ENCODE measurements at regions not wholly inside any gene's neighbourhood (a gene's known extent, or its start where the extent isn't known, plus 50 kb on each side); places are given as distances from the start of the nearest gene placed in this dataset.
"Not testable (repeated sequence)": the region's sequence is repeated elsewhere in the genome, so short reads cannot be mapped to it uniquely, and the experiment has no call there.

DNA sequence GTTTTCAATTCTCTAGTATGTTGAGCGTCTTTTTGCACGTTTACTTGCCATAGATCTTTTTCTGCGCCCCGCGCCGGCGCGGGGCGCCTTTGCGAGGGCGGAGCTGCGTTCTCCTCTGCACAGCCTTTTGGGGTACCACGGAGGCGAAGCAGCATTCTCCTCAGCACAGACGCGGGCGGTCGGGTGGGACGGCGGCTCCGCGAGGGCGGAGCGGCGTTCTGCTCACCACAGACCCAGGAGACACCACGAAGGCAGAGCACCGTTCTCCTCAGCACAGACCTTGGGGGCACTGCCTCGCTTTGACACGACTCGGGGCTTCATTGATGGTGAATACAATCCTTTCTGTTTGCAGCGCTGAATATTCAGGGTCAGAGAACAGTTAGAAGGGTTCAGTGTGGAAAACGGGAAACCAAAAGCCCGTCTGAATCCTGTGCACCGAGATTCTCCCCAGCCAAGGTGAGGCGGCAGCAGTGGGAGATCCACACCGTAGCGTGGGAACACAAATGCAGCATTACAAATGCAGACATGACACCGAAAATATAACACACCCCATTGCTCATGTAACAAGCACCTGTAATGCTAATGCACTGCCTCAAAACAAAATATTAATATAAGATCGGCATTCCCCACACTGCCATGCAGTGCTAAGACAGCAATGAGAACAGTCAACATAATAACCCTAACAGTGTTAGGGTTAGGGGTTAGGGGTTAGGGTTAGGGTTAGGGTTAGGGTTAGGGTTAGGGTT lies 190.7 kb upstream of the VIPR2 start:
- DNase-seq (ENCODE audit: low read depth), result not testable (repeated sequence)

GRCh38 chr7:159332854-159333479 lies 188.3 kb upstream of the VIPR2 start:
- not testable (repeated sequence) for DNase-seq (ENCODE audit: low read depth)

GRCh38 chr7:159331462-159331861 lies 186.8 kb upstream of the VIPR2 start:
- DNase-seq (ENCODE audit: low read depth), result no peak

DNA sequence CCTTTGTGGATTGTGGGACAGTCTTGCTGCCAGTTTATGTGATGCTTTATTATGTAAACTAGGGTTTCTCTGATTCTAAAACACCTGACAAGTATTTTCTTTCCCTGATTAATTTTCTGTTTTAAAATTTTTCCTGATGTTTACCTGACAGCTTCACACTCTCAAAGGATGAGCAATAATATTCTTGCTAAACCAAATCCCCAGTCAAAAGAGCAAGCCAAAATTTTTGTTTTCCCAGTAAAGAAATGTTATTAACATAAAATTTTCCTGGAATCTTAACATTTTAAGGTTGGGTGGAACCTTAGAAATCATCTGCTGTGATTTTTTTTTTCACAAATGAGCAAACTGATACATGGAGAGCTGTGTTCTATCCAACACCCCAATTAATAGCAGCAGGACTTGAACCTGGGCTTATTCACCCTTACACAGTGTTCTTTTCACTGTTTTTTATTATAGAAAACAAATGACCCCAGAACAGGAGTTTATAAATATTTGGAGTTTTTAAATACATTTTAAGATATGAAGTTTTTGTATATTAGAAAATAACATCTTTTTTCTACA lies 185.2 kb upstream of the VIPR2 start:
- DNase-seq (ENCODE audit: low read depth), result no peak

- no peak for DNase-seq (ENCODE audit: low read depth)
These were observed 183.4 kb upstream of the VIPR2 start for GRCh38 chr7:159328096-159328495.

DNA sequence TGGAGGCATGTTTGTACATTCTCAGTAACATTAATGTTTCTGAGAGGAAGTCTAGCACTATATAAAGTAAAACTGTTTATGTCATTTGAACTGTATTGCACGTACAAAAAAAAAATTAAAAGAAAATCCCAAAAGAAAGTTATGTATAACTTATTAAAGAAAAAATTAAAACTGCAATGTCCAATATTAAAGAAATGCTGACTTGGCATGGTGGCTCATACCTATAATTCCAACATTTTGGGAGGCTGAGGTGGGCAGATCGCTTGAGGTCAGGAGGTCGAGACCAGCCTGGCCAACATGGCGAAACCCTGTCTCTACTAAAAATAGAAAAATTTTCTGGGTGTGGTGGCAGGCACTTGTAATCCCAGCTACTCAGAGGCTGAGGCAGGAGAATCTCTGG lies 178.7 kb upstream of the VIPR2 start:
- no peak for DNase-seq (ENCODE audit: low read depth)

GRCh38 chr7:159321278-159321677 lies 176.6 kb upstream of the VIPR2 start:
- no peak for DNase-seq (ENCODE audit: low read depth)

- no peak for DNase-seq (ENCODE audit: low read depth)
These were observed 174.2 kb upstream of the VIPR2 start for GRCh38 chr7:159318682-159319351.

- DNase-seq (ENCODE audit: low read depth), result no peak
These were observed 172.6 kb upstream of the VIPR2 start for GRCh38 chr7:159317294-159317693.

DNA sequence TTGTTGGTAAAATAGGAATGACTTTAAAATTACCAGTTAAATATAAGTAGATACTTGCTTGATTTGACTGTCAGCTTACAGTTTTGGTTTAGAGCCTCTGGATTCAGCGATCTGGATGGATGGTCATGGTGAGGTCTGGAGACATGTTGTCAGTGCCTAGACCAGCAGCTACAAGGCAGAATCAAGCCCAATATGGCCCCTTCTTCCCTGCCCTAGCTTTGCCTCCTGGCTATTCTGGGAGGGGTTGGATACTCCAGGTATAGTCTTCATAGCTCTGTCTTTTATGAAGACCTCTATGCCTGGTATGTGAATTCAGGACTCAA lies 166.5 kb upstream of the VIPR2 start:
- no peak for DNase-seq (ENCODE audit: low read depth)

DNA sequence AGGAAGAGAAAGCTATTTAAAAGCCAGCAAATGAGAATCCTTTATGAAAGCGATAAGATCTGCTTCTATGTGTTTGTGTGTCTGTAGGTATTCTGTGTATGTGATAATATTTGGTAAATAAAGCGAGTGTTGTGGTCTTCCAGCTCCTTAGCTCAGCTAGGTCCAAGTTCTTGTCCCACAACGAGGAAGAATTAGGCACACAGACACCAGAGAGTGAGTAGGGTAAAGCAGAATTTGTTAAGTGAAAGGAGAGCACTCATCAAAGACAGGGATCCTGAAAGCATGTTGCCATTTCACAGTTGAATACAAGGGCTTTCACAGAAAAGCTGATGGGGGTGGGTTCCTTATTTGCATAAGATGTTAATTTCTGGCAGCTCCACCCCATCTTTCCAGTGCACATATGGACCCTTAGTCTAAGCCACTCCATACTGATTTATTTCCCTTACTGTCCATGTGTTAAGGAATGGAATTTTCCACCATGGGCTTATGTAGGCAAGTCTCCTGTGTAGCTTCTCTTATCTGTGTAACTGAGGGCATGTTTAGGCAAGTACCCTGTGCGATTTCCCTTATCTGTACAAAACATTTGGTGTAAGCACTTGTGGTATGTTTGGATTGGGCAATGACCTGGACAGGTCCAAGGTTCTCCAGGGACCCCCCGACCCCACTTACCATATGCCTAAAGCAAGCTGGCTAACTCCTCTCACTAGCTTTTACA lies 165.9 kb upstream of the VIPR2 start:
- DNase-seq (ENCODE audit: low read depth), result no peak

DNA sequence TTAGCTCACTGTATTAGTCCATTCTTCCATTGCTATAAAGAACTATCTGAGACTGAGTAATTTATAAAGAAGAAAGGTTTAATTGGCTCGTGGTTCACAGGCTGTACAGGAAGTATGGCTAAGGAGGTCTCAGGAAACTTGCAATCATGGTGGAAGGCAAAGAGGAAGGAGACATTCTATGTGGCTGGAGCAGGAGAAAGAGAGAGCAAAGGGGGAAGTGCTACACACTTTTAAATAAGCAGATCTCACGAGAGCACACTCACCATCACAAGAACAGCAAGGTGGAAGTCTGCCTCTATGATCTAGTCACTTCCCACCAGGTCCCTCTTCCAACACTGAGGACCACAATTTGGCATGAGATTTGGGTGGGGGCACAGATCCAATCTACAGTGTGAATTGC lies 164.5 kb upstream of the VIPR2 start:
- not testable (repeated sequence) for DNase-seq (ENCODE audit: low read depth)

DNA sequence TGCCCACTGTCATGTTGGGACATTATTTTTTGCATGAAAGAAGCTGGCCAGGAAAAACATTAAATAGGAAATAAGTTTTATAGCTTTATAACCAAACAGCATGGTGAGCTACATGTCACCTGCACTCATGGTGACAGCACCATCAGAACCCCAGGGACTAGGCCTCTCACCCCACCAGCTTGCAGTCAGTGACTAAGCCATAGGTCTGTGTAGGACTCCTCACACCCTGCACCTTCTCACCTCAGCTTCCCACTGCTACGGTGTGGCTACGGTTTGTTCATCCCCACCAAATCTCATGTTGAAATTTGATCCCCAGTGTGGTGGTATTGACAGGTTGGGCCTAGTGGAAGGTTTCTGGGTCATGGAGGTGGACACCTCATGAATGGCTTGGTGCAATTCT lies 161.3 kb upstream of the VIPR2 start:
- DNase-seq (ENCODE audit: low read depth), result no peak

- DNase-seq (ENCODE audit: low read depth), result not testable (repeated sequence)
These were observed 160.5 kb upstream of the VIPR2 start for GRCh38 chr7:159305185-159305584.

DNA sequence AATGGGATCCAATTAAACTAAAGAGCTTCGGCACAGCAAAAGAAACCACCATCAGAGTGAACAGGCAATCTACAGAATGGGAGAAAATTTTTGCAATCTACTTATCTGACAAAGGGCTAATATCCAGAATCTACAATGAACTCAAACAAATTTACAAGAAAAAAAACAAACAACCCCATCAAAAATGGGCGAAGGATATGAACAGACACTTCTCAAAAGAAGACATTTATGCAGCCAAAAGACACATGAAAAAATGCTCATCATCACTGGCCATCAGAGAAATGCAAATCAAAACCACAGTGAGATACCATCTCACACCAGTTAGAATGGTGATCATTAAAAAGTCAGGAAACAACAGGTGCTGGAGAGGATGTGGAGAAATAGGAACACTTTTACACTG lies 158.8 kb upstream of the VIPR2 start:
- not testable (repeated sequence) for DNase-seq (ENCODE audit: low read depth)

DNA sequence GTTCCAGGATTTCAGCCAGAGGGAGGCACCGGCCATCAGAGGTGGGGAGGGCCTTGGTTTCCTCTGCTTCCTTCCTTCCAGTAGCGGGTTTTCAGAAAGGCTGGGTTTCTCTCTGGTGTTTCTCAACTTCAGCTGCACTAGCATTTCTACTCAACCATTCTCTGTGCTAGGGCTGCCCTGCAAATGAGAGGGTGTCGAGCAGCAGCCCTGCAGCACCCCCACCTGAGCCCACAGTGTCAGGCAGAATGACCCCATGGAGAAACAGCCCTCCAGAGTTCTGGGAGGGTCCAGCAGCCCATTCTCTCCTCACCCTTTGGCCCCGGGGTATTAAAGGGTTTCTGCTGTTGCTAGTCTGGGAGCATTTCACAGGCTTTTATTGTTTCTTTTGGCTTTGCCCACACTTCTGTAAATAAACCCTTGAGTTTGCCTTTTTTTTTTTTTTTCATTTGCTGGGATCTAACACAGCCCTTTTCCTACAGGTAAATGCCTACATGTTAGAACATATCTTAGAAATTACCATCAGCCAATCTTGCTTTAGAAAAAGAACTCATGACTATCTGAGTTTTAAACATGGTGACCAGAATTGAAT lies 151.5 kb upstream of the VIPR2 start:
- no peak for DNase-seq (ENCODE audit: low read depth)

- not testable (repeated sequence) for DNase-seq (ENCODE audit: low read depth)
These were observed 141.8 kb upstream of the VIPR2 start for GRCh38 chr7:159286487-159286886.

- no peak for DNase-seq (ENCODE audit: low read depth)
These were observed 136.9 kb upstream of the VIPR2 start for GRCh38 chr7:159281573-159281972.

DNA sequence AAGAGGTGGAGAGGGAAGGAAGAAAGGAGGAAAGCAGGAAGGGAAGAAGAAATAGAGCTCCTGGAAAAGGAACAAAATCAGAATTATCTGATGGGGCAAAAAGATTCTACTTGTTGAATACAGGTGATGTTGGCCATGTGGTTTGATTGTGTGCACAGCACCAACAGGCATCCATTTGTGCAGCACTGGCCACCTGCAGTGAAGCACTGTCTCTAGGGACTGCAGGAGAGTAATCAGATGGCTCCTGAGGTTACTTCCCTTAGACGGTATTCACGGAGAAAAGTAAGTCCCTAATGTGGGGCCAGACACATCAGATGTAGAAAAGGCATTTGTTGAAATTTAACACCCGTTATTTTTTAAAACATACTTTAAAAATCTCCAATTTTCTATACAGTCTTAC lies 135.3 kb upstream of the VIPR2 start:
- no peak for DNase-seq (ENCODE audit: low read depth)

DNA sequence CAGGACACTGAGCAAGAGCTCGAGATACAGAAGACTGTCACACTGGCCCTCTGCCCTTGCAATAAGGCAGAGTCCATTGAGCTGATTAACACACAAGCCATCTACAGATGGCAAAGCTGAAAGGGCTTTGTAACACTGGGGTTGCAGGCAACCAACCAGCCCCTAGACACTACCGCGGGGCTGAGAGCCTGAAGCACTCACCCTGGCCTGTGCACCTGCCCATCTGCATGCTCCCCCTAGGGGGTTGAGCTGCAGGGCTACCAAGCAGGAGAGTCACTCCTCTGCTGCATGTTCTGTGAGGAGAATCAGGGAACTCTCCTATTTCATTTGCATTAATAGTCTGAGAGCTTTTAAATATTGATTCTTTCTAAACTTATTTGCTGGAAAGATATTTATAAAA lies 128.1 kb upstream of the VIPR2 start:
- no peak for DNase-seq (ENCODE audit: low read depth)

- DNase-seq (ENCODE audit: low read depth), result no peak
These were observed 127.1 kb upstream of the VIPR2 start for GRCh38 chr7:159271781-159272180.

DNA sequence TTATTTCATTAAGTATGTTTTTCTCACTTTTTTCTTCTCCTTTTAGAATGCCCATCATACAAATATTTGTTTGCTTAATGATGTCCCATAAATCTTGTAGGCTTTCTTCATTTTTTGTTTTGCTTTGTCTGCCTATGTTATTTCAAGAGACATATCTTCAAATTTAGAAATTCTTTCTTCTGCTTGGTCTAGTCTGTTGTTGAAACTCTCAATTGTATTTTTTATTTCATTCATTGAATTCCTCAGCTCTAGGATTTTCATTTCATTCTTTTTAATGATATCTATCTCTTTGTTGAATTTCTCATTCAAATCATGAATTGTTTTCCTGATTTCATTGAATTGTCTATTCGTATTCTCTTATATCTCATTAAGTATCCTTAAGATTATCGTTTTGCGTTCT lies 125.1 kb upstream of the VIPR2 start:
- DNase-seq (ENCODE audit: low read depth), result no peak

All from activated T-helper 1 cell treated with Interleukin-2 at 50 U/mL for 16 hours (primary cell).